GM19328 (cell line): ENCODE measurements at regions not wholly inside any gene's neighbourhood (a gene's known extent, or its start where the extent isn't known, plus 50 kb on each side); places are given as distances from the start of the nearest gene placed in this dataset.
"Not testable (repeated sequence)": the region's sequence is repeated elsewhere in the genome, so short reads cannot be mapped to it uniquely, and the experiment has no call there.

Source experiments
- ATAC-seq: cut with Tn5 transposase; IDR thresholded peaks from one replicate; pipeline ENCODE4 v1.9.1; 2021; ENCODE audit warnings: mild to moderate bottlenecking, moderate library complexity; ENCODE audit not compliant: unreplicated experiment

DNA sequence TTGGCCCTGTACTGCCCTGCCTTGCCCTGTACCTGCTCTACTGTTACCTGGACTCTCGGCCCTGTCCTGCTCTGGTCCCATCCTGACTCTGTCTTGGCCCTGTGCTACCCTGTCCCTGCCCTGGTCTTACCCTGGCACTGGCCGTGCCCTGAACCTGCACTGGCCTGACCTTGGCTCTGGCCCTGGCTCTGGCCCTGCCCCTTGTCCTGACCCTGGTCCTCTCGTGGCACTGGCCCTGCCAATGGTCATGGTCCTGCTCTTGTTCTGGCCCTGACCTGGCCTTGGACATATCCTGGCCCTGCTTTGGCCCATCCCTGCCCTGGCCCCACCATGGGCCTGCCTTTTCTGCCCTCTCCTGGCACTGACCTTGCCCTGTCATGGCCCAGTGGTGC lies 251.3 kb downstream of the TP53TG3F start:
- not testable (repeated sequence) for ATAC-seq

DNA sequence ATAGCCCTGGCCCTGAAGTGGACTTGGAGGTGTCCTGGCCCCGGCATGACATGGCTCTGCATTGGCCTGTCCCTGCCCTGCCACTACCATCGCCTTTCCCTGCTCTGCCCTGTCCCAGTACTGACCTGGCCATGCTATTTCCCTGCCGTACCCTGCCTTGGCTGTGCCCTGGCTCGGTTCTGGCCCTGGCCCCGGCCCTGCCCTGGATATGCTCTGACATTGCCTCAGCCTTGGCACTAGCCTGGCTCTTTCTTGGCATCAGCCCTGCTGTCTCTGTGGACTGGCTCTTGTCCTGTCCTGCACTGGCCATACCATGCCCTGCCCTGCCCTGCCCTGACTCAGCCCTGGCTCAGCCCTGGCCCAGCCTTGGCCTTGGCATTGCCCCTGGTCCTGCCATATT lies 252.2 kb downstream of the TP53TG3F start:
- ATAC-seq = not testable (repeated sequence)

DNA sequence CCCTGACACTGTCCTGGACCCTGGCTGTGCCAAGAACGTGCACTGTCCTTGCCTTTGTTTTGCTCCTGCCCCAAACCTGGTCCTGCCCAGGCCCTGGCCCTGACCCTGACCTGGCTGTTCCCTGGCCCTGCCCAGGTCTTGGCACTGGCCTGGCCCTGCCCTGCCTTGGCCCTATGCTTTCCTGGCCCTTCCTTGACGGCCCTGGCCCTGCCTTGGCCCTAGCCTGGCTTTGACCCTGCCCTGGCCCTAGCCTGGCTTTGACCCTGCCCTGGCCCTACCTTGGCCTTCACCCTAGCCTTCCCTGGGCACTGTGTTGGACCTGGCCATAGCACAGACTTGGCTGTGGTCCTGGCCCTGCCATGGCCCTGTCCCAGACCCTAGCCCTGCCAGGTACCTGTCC lies 252.9 kb downstream of the TP53TG3F start:
- not testable (repeated sequence) for ATAC-seq

DNA sequence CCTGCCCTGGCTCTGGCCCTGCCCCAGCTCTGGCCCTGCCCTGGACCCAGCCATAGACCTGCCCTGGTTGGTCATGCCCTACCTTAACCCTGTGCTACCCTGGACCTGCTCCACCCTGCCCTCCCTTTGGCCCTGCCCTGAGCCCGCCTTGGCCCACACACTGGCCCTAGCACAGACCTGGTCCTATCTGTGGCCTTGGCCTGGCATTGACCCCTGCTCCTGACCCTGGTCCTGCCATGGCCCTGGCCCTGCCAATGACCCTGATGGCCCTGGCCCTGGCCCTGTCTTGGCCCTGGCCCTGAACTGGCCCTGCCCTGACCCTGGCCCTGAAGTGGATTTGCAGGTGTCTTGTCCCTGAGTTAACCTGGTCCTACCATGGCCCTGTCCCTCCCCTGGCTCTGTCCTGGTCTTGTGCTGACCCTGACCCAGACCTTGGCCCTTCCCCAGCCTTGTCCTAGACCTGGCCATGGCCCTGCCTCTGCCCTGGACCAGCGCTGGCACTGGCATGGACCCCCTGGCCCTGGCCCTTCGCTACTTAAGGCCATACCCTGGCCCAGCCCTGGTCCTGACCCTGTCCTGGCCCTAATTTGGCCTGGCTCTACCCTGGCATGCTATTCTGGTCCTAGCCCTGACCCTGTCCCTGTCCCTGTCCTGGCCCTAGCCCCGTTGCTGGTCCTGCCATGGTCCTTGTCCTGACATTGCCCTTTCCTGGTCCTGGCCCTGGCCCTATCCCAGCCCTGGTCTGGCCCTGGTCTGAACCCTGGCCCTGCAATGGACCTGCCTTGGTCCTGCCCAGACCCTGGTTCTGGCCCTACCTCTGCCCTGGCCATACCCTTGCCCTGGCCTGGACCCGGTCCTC lies 253.7 kb downstream of the TP53TG3F start:
- ATAC-seq = not testable (repeated sequence)

DNA sequence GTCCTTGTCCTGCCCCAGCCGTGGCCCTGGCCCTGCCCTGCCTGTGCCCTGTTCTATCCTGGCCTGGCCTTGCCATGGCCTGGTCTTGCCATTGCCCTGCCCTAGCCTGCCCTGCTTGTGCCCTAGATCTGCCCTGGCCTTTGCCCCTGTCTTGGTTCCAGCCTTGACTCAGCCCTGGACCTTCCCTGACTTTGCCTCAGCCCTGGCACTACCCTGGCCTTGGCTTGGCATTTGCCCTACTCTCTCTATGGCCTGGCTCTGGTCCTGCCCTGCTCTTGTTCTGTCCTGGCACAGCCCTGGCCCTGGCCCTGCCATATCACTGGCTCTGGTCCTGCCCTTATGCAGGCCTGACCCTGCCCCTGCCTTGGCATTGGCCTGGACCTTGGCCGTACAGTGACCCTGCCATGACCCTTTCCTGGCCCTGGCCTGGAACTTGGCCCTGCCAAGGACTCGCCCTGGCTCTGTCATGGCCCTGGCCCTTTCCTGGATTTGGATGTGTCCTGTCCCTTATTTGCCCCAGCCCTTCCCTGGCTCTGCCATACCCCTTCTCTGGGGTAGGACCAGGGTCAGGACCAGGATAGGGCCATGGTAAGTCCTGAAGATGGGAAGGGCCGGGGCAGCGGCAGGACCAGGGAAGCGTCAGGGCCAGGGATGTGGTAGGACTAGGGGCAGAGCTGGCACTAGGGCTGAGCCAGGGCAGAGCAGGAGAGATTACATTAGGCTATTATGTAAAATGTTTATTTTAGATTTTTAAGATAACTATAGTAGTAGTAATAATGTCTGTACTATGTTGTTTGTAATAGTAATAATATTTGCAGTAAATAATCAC lies 254.5 kb downstream of the TP53TG3F start:
- not testable (repeated sequence) for ATAC-seq

GRCh38 chr16:33731167-33731566 lies 271.8 kb downstream of the TP53TG3F start:
- not testable (repeated sequence) for ATAC-seq

- not testable (repeated sequence) for ATAC-seq
These were observed 275.2 kb downstream of the TP53TG3F start for GRCh38 chr16:33734650-33735049.

- ATAC-seq = not testable (repeated sequence)
These were observed 307.7 kb downstream of the TP53TG3F start for GRCh38 chr16:33766869-33767765.

DNA sequence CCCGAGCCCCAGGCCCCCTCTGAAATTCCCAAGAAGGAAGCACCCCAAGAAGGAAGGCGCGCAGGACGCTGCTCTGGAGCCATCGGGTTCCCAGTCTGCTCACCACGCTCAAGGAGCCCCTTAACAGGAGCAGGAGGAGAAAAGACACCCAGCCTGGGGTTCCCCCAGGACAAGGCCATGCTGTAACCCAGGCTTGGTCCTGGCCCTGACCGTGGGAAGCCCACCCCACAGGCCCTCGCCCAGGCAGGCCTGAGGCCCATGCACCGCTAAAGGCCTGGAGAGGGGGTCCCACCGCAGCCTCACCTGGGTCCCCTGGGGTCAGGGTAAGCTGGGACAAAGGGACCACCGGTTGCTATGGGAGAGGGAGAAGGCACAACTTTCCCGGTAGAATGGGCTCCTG lies 309.3 kb downstream of the TP53TG3F start:
- ATAC-seq = not testable (repeated sequence)

DNA sequence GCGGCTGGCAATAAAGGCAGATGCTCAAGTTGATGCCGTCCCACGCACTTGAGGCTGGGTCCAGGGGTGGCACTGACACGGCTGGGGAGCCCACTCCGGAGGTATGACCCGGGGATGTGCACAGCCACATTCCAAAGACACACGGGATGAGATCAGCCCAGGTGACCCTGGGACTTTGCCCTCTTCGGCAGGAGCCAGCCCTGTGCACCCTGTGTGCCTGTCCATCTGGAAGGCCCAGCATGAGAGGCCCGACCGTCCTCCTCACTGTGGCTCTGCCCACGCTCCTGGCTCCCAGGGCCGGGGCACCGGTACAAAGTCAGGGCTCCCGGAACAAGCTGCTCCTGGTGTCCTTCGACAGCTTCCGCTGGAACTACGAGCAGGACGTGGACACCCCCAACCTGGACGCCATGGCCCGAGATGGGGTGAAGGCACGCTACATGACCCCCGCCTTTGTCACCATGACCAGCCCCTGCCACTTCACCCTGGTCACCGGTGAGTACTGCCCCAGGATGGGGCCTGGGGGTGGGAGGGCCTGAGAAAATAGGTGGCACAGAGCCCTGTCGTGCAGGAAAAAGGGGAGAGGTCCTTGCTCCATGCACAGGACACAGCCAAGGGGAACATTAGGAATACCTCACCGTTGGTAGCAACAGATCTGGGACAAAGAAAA lies 309.9 kb downstream of the TP53TG3F start:
- ATAC-seq = not testable (repeated sequence)

GRCh38 chr16:33770478-33770877 lies 311.1 kb downstream of the TP53TG3F start:
- not testable (repeated sequence) for ATAC-seq

DNA sequence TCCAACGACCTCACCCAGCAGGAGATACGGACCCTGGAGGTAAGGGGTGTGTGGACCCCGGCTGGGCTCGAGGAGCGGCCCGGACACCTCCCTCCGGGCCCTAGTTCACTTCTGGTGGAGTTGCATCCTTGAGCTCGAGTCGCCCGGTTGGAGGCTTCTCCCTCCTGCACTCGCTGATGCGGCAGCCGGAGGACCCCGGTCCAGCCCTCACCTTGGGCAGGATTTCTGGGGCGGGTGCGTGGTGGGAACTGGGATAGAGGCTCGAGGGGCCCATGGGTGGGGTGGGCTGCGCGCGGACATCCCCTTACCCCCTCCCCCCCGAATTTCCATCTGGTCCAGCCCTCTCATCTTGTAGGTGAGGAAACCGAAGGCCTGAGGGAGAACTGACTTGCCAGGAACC lies 311.8 kb downstream of the TP53TG3F start:
- ATAC-seq = not testable (repeated sequence)

GRCh38 chr16:33773966-33774365 lies 314.6 kb downstream of the TP53TG3F start:
- not testable (repeated sequence) for ATAC-seq

DNA sequence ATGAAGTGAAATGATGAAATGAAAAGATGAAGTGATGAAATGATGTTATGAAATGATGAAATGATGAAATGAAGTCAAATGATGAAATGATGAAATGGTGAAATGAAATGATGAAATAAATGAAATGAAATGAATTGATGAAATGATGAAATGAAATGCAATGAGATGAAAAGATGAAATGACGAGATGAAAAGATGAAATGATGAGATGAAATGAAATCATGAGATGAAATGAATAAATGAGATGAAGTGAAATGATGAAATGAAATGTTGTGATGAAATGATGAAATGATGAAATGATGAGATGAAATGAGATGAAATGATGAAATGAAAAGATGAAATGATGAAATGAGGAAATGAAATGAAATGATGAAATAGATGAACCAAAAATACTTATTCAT lies 315.3 kb downstream of the TP53TG3F start:
- not testable (repeated sequence) for ATAC-seq

DNA sequence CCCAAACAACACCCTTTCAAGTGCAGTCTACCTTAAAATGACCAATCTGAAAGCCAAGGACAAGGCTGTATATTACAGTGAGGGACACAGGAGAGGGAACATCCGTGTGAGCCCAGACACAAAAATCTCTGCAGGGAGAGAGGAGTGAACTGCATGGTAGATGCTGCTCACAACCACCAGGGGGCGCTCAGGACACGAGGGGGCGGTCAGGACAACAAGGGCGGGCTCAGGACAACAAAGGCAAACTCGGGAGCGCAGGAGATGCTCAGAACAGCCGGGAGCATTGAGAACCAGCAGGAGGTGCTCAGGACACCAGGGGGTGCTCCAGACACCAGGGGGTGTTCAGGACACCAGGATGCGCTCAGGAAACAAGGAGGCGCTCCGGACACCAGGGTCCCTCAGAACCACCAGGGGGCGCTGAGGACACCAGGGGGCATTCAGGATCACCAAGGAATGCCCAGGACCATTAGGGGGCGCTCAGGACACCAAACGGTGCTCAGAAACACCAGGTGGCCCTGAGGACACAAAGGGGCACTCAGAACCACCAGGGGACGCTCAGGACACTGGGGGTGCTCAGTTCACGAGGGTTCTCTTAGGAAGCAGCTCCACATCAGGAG lies 357.0 kb downstream of the TP53TG3F start:
- not testable (repeated sequence) for ATAC-seq

- not testable (repeated sequence) for ATAC-seq
These were observed 365.3 kb downstream of the TP53TG3F start for GRCh38 chr16:33824736-33825135.

GRCh38 chr16:33827522-33827921 lies 368.1 kb downstream of the TP53TG3F start:
- ATAC-seq = not testable (repeated sequence)

- not testable (repeated sequence) for ATAC-seq
These were observed 379.7 kb downstream of the TP53TG3F start for GRCh38 chr16:33839157-33839556.

DNA sequence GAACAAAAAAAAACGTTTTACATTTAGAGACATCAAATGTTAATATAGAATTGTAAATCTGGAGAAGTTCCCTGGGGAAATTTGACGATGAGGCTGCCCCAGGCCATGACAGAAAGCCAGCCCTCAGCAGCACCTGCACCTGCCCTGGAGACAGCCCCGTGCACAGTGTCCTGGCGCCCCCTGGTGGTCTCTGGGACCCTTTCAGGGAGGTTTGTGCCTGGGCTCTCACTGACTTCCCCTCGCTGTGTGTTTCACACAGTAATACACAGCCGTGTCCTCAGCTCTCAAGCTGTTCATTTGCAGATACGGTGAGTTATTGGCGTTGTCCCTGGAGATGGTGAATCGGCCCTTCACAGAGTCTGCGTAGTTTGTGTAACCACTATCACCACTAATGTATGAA lies 385.1 kb downstream of the TP53TG3F start:
- ATAC-seq = not testable (repeated sequence)
